Thyroid gland (tissue), 4 donors: ENCODE measurements at regions not wholly inside any gene's neighbourhood (a gene's known extent, or its start where the extent isn't known, plus 50 kb on each side); places are given as distances from the start of the nearest gene placed in this dataset.

Experiments used
- POLR2A ChIP-seq, 2 donors: fragments of 450-650 bp; IDR thresholded peaks; one replicate each; pipeline ENCODE4 v1.6.1; 2017; ENCODE audit warnings: antibody characterized with exemption in 2 of 2, mild to moderate bottlenecking in 2 of 2, moderate library complexity in 1 of 2
- TF ChIP-seq, protein P1 (sequence below), 6 experiments: fragments of 200-600 bp in 3 of 6; fragments of 450-650 bp in 3 of 6; sonication (generic) in 3 of 6; IDR thresholded peaks; one replicate each; pipeline ENCODE4 v1.5.1; 2016 to 2019; ENCODE audit warnings: antibody characterized with exemption in 6 of 6, mild to moderate bottlenecking in 2 of 6, inconsistent platforms in 1 of 6, moderate library complexity in 1 of 6

DNA sequence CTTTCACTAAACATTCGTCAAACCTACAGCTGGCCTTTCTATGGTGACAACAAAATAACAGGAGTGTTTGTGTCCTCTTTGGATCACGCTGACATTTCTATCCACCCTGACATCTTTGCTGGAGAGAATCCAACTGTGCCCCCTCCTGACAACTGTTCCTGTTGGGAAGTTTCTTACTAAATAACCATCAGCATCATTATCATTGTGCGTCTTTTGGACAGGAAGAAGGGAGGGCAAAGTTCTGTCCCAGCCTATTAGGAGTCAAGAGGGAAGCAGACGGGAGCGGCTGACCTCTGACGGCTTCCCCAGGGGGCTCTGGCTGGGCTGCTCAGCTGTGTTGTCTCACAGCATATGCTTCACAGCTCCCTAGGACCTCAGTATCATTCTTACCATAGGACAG lies 195.9 kb upstream of the SULF2 start:
- TF ChIP-seq, protein P1, sequence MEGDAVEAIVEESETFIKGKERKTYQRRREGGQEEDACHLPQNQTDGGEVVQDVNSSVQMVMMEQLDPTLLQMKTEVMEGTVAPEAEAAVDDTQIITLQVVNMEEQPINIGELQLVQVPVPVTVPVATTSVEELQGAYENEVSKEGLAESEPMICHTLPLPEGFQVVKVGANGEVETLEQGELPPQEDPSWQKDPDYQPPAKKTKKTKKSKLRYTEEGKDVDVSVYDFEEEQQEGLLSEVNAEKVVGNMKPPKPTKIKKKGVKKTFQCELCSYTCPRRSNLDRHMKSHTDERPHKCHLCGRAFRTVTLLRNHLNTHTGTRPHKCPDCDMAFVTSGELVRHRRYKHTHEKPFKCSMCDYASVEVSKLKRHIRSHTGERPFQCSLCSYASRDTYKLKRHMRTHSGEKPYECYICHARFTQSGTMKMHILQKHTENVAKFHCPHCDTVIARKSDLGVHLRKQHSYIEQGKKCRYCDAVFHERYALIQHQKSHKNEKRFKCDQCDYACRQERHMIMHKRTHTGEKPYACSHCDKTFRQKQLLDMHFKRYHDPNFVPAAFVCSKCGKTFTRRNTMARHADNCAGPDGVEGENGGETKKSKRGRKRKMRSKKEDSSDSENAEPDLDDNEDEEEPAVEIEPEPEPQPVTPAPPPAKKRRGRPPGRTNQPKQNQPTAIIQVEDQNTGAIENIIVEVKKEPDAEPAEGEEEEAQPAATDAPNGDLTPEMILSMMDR (IDR thresholded peaks at IDR 0.05), result no peak
- no peak for TF ChIP-seq POLR2A (IDR thresholded peaks at IDR 0.05)
